CD4-positive, alpha-beta memory T cell (primary cell): ENCODE measurements at regions not wholly inside any gene's neighbourhood (a gene's known extent, or its start where the extent isn't known, plus 50 kb on each side); places are given as distances from the start of the nearest gene placed in this dataset.
"Not testable (repeated sequence)": the region's sequence is repeated elsewhere in the genome, so short reads cannot be mapped to it uniquely, and the experiment has no call there.

ENCODE experiments used
- CTCF ChIA-PET: fragments of 350-600 bp; sonication (Branson Sonifier 250); formaldehyde crosslinking; loops from one replicate; lab custom pipeline; 2021; ENCODE audit warnings: inconsistent platforms; ENCODE audit not compliant: partially characterized antibody; lab: Charles Lee
- POLR2A ChIA-PET: fragments of 350-600 bp; sonication (Branson Sonifier 250); formaldehyde crosslinking; loops from one replicate; lab custom pipeline; 2021; ENCODE audit not compliant: partially characterized antibody; lab: Charles Lee
- DNase-seq, 5 donors: peaks; one replicate each; pipeline versions ENCODE4 v3.0.0 to v3.0.0-alpha.2; 2020 to 2022; ENCODE audit warnings: mixed read lengths in 1 of 5
- H3K27ac ChIP-seq: one replicate; pipeline ENCODE4 v1.7.0; 2013; ENCODE audit warnings: low read depth, low read length
- H3K27me3 ChIP-seq: 2 replicates; pipeline ENCODE4 v1.7.0; 2013; ENCODE audit warnings: mild to moderate bottlenecking, low read length, moderate library complexity; ENCODE audit not compliant: insufficient read depth
- H3K36me3 ChIP-seq: 2 replicates; pipeline ENCODE4 v1.7.0; 2013; ENCODE audit warnings: mild to moderate bottlenecking, low read length, moderate library complexity; ENCODE audit not compliant: insufficient read depth
- H3K4me1 ChIP-seq: 2 replicates; pipeline ENCODE4 v1.7.0; 2013; ENCODE audit warnings: mild to moderate bottlenecking, low read length, moderate library complexity; ENCODE audit not compliant: insufficient read depth
- H3K4me3 ChIP-seq, 2 donors: one replicate each; pipeline ENCODE4 v1.7.0; 2013; ENCODE audit warnings: low read length in 2 of 2, mild to moderate bottlenecking in 1 of 2
- H3K9me3 ChIP-seq, 2 donors: one replicate each; pipeline ENCODE4 v1.7.0; 2013; ENCODE audit warnings: low read length in 2 of 2, control low read depth in 1 of 2; ENCODE audit not compliant: control insufficient read depth in 1 of 2
- H3K27ac Mint-ChIP-seq, 7 donors: one replicate each; pipeline ENCODE4 v1.8.0; 2020 to 2021; ENCODE audit warnings: mixed read lengths in 7 of 7, mild to moderate bottlenecking in 6 of 7, inconsistent platforms in 3 of 7, moderate library complexity in 3 of 7
- H3K27me3 Mint-ChIP-seq, 2 donors: one replicate each; pipeline ENCODE4 v1.8.0; 2020 to 2021; ENCODE audit warnings: mixed read lengths in 2 of 2
- H3K36me3 Mint-ChIP-seq, 2 donors: one replicate each; pipeline ENCODE4 v1.8.0; 2020 to 2021; ENCODE audit warnings: mixed read lengths in 2 of 2, inconsistent platforms in 1 of 2, mild to moderate bottlenecking in 1 of 2
- H3K4me1 Mint-ChIP-seq, 4 donors: one replicate each; pipeline ENCODE4 v1.8.0; 2020 to 2021; ENCODE audit warnings: mixed read lengths in 4 of 4, mild to moderate bottlenecking in 1 of 4
- H3K4me3 Mint-ChIP-seq, 8 donors: one replicate each; pipeline ENCODE4 v1.8.0; 2020 to 2021; ENCODE audit warnings: mixed read lengths in 8 of 8, mild to moderate bottlenecking in 7 of 8, moderate library complexity in 6 of 8, inconsistent platforms in 3 of 8
- H3K9me3 Mint-ChIP-seq, 8 donors: one replicate each; pipeline ENCODE4 v1.8.0; 2020 to 2021; ENCODE audit warnings: mixed read lengths in 8 of 8, mild to moderate bottlenecking in 5 of 8, inconsistent platforms in 3 of 8, moderate library complexity in 1 of 8
- intact Hi-C: fragments of 100-400 bp; cut with micrococcal nuclease; formaldehyde crosslinking; loops from one replicate; pipeline ENCODE4 v1.15.1; 2023

- H3K36me3 ChIP-seq, H3K4me3 Mint-ChIP-seq, H3K27ac ChIP-seq, H3K27me3 ChIP-seq, CTCF ChIA-PET, DNase-seq, H3K4me1 ChIP-seq, intact Hi-C loops, H3K27ac Mint-ChIP-seq, H3K4me1 Mint-ChIP-seq, H3K36me3 Mint-ChIP-seq, H3K9me3 ChIP-seq, H3K4me3 ChIP-seq, H3K27me3 Mint-ChIP-seq, POLR2A ChIA-PET: not testable (repeated sequence)
- H3K9me3 Mint-ChIP-seq = peaks cover 14 to 70% (median 59%) of the 10 kb centered on the region in 8 donors
Measured at GRCh38 chr21:5230561-5230960, 5290.8 kb upstream of the TPTE start.

GRCh38 chr21:5231261-5231660 is 5290.1 kb upstream of the TPTE start:
- H3K4me3 Mint-ChIP-seq, intact Hi-C loops, CTCF ChIA-PET, H3K27me3 Mint-ChIP-seq, H3K27ac Mint-ChIP-seq, POLR2A ChIA-PET, H3K4me1 Mint-ChIP-seq, H3K27me3 ChIP-seq, H3K36me3 ChIP-seq, H3K36me3 Mint-ChIP-seq, H3K27ac ChIP-seq, H3K4me3 ChIP-seq, H3K4me1 ChIP-seq, H3K9me3 ChIP-seq: not testable (repeated sequence)
- H3K9me3 Mint-ChIP-seq = peaks cover 14 to 68% (median 60%) of the 10 kb centered on the region in 8 donors
- peak in 1 of 5 donors; percentile 38 for DNase-seq

GRCh38 chr21:5232176-5232958 is 5289.0 kb upstream of the TPTE start:
- H3K27me3 ChIP-seq, H3K27ac ChIP-seq, H3K4me1 Mint-ChIP-seq, POLR2A ChIA-PET, H3K27ac Mint-ChIP-seq, H3K27me3 Mint-ChIP-seq, H3K36me3 Mint-ChIP-seq, H3K4me3 Mint-ChIP-seq, H3K36me3 ChIP-seq, H3K4me1 ChIP-seq, DNase-seq, intact Hi-C loops, H3K4me3 ChIP-seq, CTCF ChIA-PET: not testable (repeated sequence)
- H3K9me3 ChIP-seq = peaks cover 0 to 11% of the 10 kb centered on the region in 2 donors
- peaks cover 14 to 66% (median 55%) of the 10 kb centered on the region in 8 donors for H3K9me3 Mint-ChIP-seq

GRCh38 chr21:5235761-5236160 is 5285.6 kb upstream of the TPTE start:
- H3K36me3 ChIP-seq, H3K27ac ChIP-seq, H3K27ac Mint-ChIP-seq, H3K27me3 ChIP-seq, H3K4me3 ChIP-seq, POLR2A ChIA-PET, H3K4me1 ChIP-seq, H3K4me3 Mint-ChIP-seq, H3K27me3 Mint-ChIP-seq, H3K4me1 Mint-ChIP-seq, DNase-seq, intact Hi-C loops, H3K36me3 Mint-ChIP-seq, CTCF ChIA-PET, H3K9me3 ChIP-seq: not testable (repeated sequence)
- peaks cover 12 to 60% (median 50%) of the 10 kb centered on the region in 8 donors for H3K9me3 Mint-ChIP-seq

GRCh38 chr21:5236846-5237675 is 5284.3 kb upstream of the TPTE start:
- H3K4me3 ChIP-seq, H3K36me3 Mint-ChIP-seq, H3K4me1 Mint-ChIP-seq, H3K27me3 ChIP-seq, H3K4me1 ChIP-seq, H3K27me3 Mint-ChIP-seq, H3K27ac ChIP-seq, H3K27ac Mint-ChIP-seq, H3K36me3 ChIP-seq, intact Hi-C loops, H3K9me3 ChIP-seq, CTCF ChIA-PET, DNase-seq, H3K4me3 Mint-ChIP-seq, POLR2A ChIA-PET: not testable (repeated sequence)
- peaks cover 14 to 63% (median 51%) of the 10 kb centered on the region in 8 donors for H3K9me3 Mint-ChIP-seq

GRCh38 chr21:5240521-5240920 is 5280.9 kb upstream of the TPTE start:
- H3K27ac ChIP-seq, CTCF ChIA-PET, H3K4me1 Mint-ChIP-seq, H3K27ac Mint-ChIP-seq, H3K36me3 ChIP-seq, DNase-seq, H3K4me3 ChIP-seq, intact Hi-C loops, H3K27me3 Mint-ChIP-seq, H3K36me3 Mint-ChIP-seq, H3K9me3 ChIP-seq, H3K4me1 ChIP-seq, POLR2A ChIA-PET, H3K27me3 ChIP-seq, H3K4me3 Mint-ChIP-seq: not testable (repeated sequence)
- peaks cover 5 to 63% (median 47%) of the 10 kb centered on the region in 8 donors for H3K9me3 Mint-ChIP-seq

- H3K27ac ChIP-seq, POLR2A ChIA-PET, DNase-seq, CTCF ChIA-PET, H3K36me3 Mint-ChIP-seq, H3K4me1 Mint-ChIP-seq, H3K4me1 ChIP-seq, H3K27ac Mint-ChIP-seq, H3K36me3 ChIP-seq, H3K9me3 ChIP-seq, H3K27me3 Mint-ChIP-seq, H3K27me3 ChIP-seq, H3K4me3 Mint-ChIP-seq, H3K4me3 ChIP-seq, intact Hi-C loops: not testable (repeated sequence)
- H3K9me3 Mint-ChIP-seq = peaks cover 18 to 64% (median 54%) of the 10 kb centered on the region in 8 donors
Measured at GRCh38 chr21:5242732-5243131, 5278.7 kb upstream of the TPTE start.
